ENCODE measurements at regions not wholly inside any gene's neighbourhood (a gene's known extent, or its start where the extent isn't known, plus 50 kb on each side); places are given as distances from the start of the nearest gene placed in this dataset.

GRCh38 chr2:12340164-12340563 lies 376.6 kb upstream of the TRIB2 start:
- TF ChIP-seq CTCF (IDR thresholded peaks at IDR 0.05) (no peak), POLR2A (IDR thresholded peaks at IDR 0.05) (no peak)
